B cell (primary cell): ENCODE measurements at regions not wholly inside any gene's neighbourhood (a gene's known extent, or its start where the extent isn't known, plus 50 kb on each side); places are given as distances from the start of the nearest gene placed in this dataset.

Experiments
- ATAC-seq: fragments of 200-7000 bp; cut with Tn5 transposase; one replicate; pipeline ENCODE4 v1.10.0; 2021; ENCODE audit warnings: low read depth, mild to moderate bottlenecking, moderate number of reproducible peaks, moderate library complexity
- CTCF ChIA-PET: fragments of 350-600 bp; sonication (Branson Sonifier 250); formaldehyde crosslinking; loops from one replicate; lab custom pipeline; 2021; ENCODE audit warnings: antibody characterized with exemption, inconsistent platforms; lab: Charles Lee
- POLR2A ChIA-PET: fragments of 350-600 bp; sonication (Branson Sonifier 250); formaldehyde crosslinking; loops from one replicate; lab custom pipeline; 2021; ENCODE audit warnings: antibody characterized with exemption; lab: Charles Lee
- DNase-seq: peaks from one replicate; pipeline ENCODE4 v3.0.0; 2013
- H2AFZ ChIP-seq: 2 replicates; pipeline ENCODE4 v1.6.1; 2012; ENCODE audit warnings: mild to moderate bottlenecking, low read depth, low read length; ENCODE audit not compliant: insufficient read depth, poor library complexity, severe bottlenecking
- H3K27ac ChIP-seq, 2 donors: 1 replicate in 1 of 2; 2 replicates in 1 of 2; pipeline ENCODE4 v1.5.1; 2012 to 2013; ENCODE audit warnings: low read length in 2 of 2, mild to moderate bottlenecking in 2 of 2, moderate library complexity in 1 of 2
- H3K27me3 ChIP-seq, 4 experiments: fragments of 200-600 bp in 1 of 4; sonication (generic) in 1 of 4; replicated peaks in 1 of 4; 1 replicate in 2 of 4; 2 replicates in 2 of 4; pipeline versions ENCODE4 v1.6.1 to v1.7.0; 2013 to 2016; ENCODE audit warnings: low read length in 3 of 4, mild to moderate bottlenecking in 2 of 4, mixed read lengths in 1 of 4, moderate library complexity in 1 of 4; ENCODE audit not compliant: insufficient read depth in 4 of 4, control insufficient read depth in 3 of 4; ENCODE audit errors: control extremely low read depth in 1 of 4
- H3K36me3 ChIP-seq, 2 experiments: replicated peaks in 1 of 2; 1 replicate in 1 of 2; 2 replicates in 1 of 2; pipeline versions ENCODE4 v1.6.1 to v1.7.1; 2013; ENCODE audit warnings: low read length in 1 of 2; ENCODE audit not compliant: insufficient read depth in 2 of 2, control insufficient read depth in 1 of 2; ENCODE audit errors: control extremely low read depth in 1 of 2, extremely low read depth in 1 of 2
- H3K4me1 ChIP-seq, 2 donors: fragments of 200-600 bp in 1 of 2; sonication (generic) in 1 of 2; 1 replicate in 1 of 2; 2 replicates in 1 of 2; pipeline versions ENCODE4 v1.5.1 to v1.6.1; 2013 to 2017; ENCODE audit warnings: low read length in 2 of 2; ENCODE audit not compliant: control insufficient read depth in 2 of 2, insufficient read depth in 2 of 2
- H3K4me2 ChIP-seq: replicated peaks from 2 replicates; pipeline ENCODE3; 2012; ENCODE audit warnings: mild to moderate bottlenecking, low read depth, low read length; ENCODE audit not compliant: poor library complexity, severe bottlenecking
- H3K4me3 ChIP-seq, 5 experiments: fragments of 200-600 bp in 1 of 5; sonication (generic) in 1 of 5; 1 replicate in 3 of 5; 2 replicates in 2 of 5; pipeline versions ENCODE4 v1.5.1 to v1.7.0; 2011 to 2016; ENCODE audit warnings: low read length in 4 of 5, mild to moderate bottlenecking in 4 of 5, low read depth in 2 of 5, control low read depth in 1 of 5, moderate library complexity in 1 of 5; ENCODE audit not compliant: insufficient read depth in 1 of 5; ENCODE audit errors: control extremely low read depth in 1 of 5, extremely low read depth in 1 of 5
- H3K79me2 ChIP-seq: fragments of 200-600 bp; sonication (generic); one replicate; pipeline ENCODE4 v1.6.0; 2016; ENCODE audit warnings: low read length; ENCODE audit not compliant: control insufficient read depth, insufficient read depth
- H3K9ac ChIP-seq: fragments of 200-600 bp; sonication (generic); 2 replicates; pipeline ENCODE4 v1.6.1; 2017; ENCODE audit warnings: mild to moderate bottlenecking, low read length, moderate library complexity
- H3K9me3 ChIP-seq, 3 donors: one replicate each; pipeline versions ENCODE4 v1.6.1 to v1.7.1; 2013; ENCODE audit warnings: low read length in 2 of 3; ENCODE audit not compliant: control insufficient read depth in 2 of 3, insufficient read depth in 1 of 3; ENCODE audit errors: control extremely low read depth in 1 of 3
- H4K20me1 ChIP-seq: 2 replicates; pipeline ENCODE4 v1.6.0; 2012; ENCODE audit warnings: mild to moderate bottlenecking, low read length; ENCODE audit not compliant: insufficient read depth, control insufficient read depth, poor library complexity, severe bottlenecking
- H3K27ac Mint-ChIP-seq: one replicate; pipeline ENCODE4 v1.8.0; 2021; ENCODE audit warnings: mixed read lengths
- H3K27me3 Mint-ChIP-seq: one replicate; pipeline ENCODE4 v1.8.0; 2021; ENCODE audit warnings: mixed read lengths
- H3K4me1 Mint-ChIP-seq: one replicate; pipeline ENCODE4 v1.8.0; 2021; ENCODE audit warnings: mixed read lengths
- H3K4me3 Mint-ChIP-seq: one replicate; pipeline ENCODE4 v1.8.0; 2021; ENCODE audit warnings: mixed read lengths
- H3K9me3 Mint-ChIP-seq: one replicate; pipeline ENCODE4 v1.8.0; 2022; ENCODE audit warnings: mixed read lengths; ENCODE audit not compliant: insufficient read depth
- CTCF ChIP-seq: fragments of 200-600 bp; IDR thresholded peaks from one replicate; pipeline ENCODE4 v1.8.0; 2022; ENCODE audit warnings: antibody characterized with exemption, mild to moderate bottlenecking
- EZH2 ChIP-seq: IDR thresholded peaks from 2 replicates; pipeline ENCODE4 v1.6.1; 2012; ENCODE audit warnings: borderline replicate concordance, low read depth, mild to moderate bottlenecking, moderate library complexity, low read length; ENCODE audit not compliant: insufficient read depth, poor library complexity, severe bottlenecking
- WGBS: methylation state at CpG from one replicate; pipeline ENCODE4 v1.1.5; 2013; ENCODE audit warnings: missing lambda C conversion rate; ENCODE audit not compliant: insufficient coverage; 5-methylcytosine and 5-hydroxymethylcytosine counted together
- intact Hi-C: fragments of 100-400 bp; cut with micrococcal nuclease; formaldehyde crosslinking; loops from one replicate; pipeline ENCODE4 v1.10.0; 2022

GRCh38 chr16:29320274-29320999 is 86.1 kb downstream of the NPIPB11 start:
- Histone ChIP-seq H2AFZ (no peak overlapping the region), H3K9me3 (no peaks in the 10 kb centered on the region), H3K9ac (no peak overlapping the region), H3K4me3 (no peak overlapping the region), H4K20me1 (no peaks in the 10 kb centered on the region), H3K4me2 (no peak overlapping the region), H3K27me3 (no peaks in the 10 kb centered on the region), H3K4me1 (peaks cover 0 to 19% of the 10 kb centered on the region in 2 donors), H3K36me3 (no peaks in the 10 kb centered on the region), H3K27ac (no peak overlapping the region), H3K79me2 (no peaks in the 10 kb centered on the region)
- whole genome bisulfite sequencing, result 95% methylated on average over 11 of the region's 14 CpGs
- DNase-seq, result no peak
- intact Hi-C loops, result no loop called here
- Mint-ChIP-seq H3K9me3 (no peaks in the 10 kb centered on the region), H3K4me3 (no peak overlapping the region), H3K27ac (no peak overlapping the region), H3K4me1 (peaks cover 26% of the 10 kb centered on the region), H3K27me3 (no peaks in the 10 kb centered on the region)
- ChIA-PET POLR2A (no interaction called here), CTCF (no interaction called here)
- no peak for ATAC-seq
- TF ChIP-seq CTCF (no peak), EZH2 (no peak)

DNA sequence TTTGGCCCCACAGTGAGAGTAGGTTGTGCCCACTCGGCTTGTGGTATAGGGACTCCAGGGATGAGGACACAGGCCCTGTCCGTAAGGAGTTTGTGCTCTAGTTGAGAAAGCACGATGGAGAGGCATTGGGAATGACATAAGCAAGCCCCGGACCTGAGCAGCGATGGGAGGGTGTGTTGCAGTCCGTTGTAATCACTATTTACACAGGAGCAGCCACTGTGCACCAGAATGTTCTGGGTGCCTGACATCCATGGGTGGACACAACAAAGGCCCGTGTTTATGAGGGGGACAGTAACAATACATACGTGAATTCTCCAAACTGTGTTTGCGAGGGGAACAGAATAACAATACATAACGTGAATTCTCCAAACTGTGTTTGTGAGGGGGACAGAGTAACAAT is 86.8 kb downstream of the NPIPB11 start:
- 98% methylated on average over 6 of the region's 10 CpGs for WGBS
- no peak overlapping the region for H3K27ac Mint-ChIP-seq

More for the DNA sequence above, 86.8 kb downstream of the NPIPB11 start:
- no peak overlapping the region for H3K4me3 ChIP-seq
- peaks cover 0 to 20% of the 10 kb centered on the region in 2 donors for H3K4me1 ChIP-seq
- ChIA-PET CTCF (no interaction called here), POLR2A (no interaction called here)
- no peaks in the 10 kb centered on the region for H3K79me2 ChIP-seq
- no peak overlapping the region for H3K4me3 Mint-ChIP-seq
- TF ChIP-seq EZH2 (no peak), CTCF (no peak)
- H2AFZ ChIP-seq, result no peak overlapping the region
- H3K9ac ChIP-seq, result no peak overlapping the region
- H3K27ac ChIP-seq, result no peak overlapping the region
- no peak overlapping the region for H3K4me2 ChIP-seq
- H3K4me1 Mint-ChIP-seq, result peaks cover 30% of the 10 kb centered on the region
- no peaks in the 10 kb centered on the region for H3K9me3 Mint-ChIP-seq
- no peaks in the 10 kb centered on the region for H4K20me1 ChIP-seq
- no peak for DNase-seq
- H3K9me3 ChIP-seq, result no peaks in the 10 kb centered on the region
- intact Hi-C loops, result no loop called here
- ATAC-seq, result no peak
- no peaks in the 10 kb centered on the region for H3K27me3 ChIP-seq
- no peaks in the 10 kb centered on the region for H3K27me3 Mint-ChIP-seq
- H3K36me3 ChIP-seq, result no peaks in the 10 kb centered on the region
